ENCODE measurements at regions not wholly inside any gene's neighbourhood (a gene's known extent, or its start where the extent isn't known, plus 50 kb on each side); places are given as distances from the start of the nearest gene placed in this dataset.
"Not testable (repeated sequence)": the region's sequence is repeated elsewhere in the genome, so short reads cannot be mapped to it uniquely, and the experiment has no call there.

DNA sequence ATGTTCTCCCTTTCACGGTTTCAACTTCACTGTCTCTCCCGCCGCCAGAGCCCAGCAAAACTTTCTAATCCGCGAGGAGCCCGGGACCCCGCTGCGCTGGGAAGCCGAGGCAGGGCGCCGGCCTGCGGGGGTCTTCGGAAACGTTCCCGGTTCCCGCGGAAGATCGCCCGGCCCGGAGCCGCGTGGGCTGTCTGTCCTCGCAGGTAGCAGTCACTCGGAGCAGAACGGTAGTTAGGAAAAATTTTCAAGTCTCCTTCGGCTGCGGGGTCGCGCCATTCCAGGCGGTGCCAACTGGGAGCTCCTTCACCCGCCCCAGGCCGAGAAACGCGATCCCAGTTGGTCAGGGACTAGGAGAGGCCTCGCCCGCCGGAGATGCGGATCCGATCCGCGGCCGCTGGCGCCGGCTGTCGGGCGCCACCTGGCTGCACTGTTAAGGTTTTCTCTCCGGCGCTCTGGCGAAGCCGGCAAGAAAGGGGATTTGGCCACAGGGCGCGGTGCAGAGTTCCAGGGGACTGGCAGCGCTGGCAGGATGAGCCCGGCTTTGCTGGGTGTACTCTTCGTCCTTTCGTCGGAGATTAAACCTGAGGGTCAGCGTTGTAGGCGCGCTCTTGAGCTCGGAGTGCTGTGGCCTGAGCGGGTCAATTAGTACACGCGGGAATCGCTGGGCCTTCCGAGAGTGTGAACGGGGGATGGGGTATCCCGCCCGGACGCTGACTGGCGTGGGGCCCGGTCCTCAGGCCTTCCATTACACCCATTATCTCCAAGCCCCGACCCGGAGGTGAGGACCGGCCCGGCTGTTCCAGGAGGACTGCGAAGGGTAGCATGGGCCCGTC, 135.4 kb downstream of the KCNJ12 start:
- H3K4me3 ChIP-seq (ENCODE audit: low read depth, low read length): peak overlapping the region; percentile 45

DNA sequence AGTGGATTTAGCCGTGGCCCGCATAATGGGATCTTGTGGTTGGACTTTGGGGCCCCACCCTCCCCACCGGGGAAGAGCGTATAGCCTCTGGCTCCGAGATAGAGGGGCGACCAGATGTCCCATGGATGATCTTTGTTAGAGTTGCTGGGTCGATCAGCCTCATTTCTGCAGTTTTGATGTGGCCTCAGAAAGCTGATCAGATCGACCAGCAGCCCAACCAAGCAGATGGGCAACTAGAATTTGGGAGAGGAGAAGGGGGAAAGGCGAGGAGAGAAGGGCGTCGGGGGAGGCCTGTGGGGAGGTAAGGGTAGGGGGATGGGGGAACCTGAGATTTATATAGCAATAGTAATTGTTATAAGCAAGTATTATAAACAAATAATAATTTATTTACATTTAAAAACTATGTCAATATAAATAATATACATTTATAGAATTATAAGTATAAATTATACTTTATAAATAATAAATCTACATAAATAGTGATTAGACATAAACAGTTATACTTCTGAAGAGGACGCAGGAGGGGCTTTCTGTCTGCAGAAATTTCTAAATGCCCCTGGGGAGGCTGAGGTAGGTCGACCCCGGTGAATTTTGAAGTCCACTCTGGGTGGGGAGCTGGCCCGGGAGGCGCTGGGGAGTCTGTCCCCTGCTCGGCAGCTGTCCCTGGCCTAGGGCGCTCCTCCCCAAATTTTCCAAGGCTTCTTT, 136.3 kb downstream of the KCNJ12 start:
- H3K4me3 ChIP-seq (ENCODE audit: low read depth, low read length): no peak overlapping the region
- no peak for TF ChIP-seq CTCF (IDR thresholded peaks at IDR 0.05; ENCODE audit: low read depth, low read length)

More for the DNA sequence above, 135.4 kb downstream of the KCNJ12 start:
- peak; percentile 57 for TF ChIP-seq CTCF (IDR thresholded peaks at IDR 0.05; ENCODE audit: low read depth, low read length)

GRCh38 chr17:21513012-21513570, 136.9 kb downstream of the KCNJ12 start:
- peak; percentile 68 for TF ChIP-seq CTCF (IDR thresholded peaks at IDR 0.05; ENCODE audit: low read depth, low read length)
- H3K4me3 ChIP-seq (ENCODE audit: low read depth, low read length): no peak overlapping the region

- H3K4me3 ChIP-seq (ENCODE audit: low read depth, low read length): not testable (repeated sequence)
Observed at GRCh38 chr17:21514567-21514966, 138.4 kb downstream of the KCNJ12 start.

DNA sequence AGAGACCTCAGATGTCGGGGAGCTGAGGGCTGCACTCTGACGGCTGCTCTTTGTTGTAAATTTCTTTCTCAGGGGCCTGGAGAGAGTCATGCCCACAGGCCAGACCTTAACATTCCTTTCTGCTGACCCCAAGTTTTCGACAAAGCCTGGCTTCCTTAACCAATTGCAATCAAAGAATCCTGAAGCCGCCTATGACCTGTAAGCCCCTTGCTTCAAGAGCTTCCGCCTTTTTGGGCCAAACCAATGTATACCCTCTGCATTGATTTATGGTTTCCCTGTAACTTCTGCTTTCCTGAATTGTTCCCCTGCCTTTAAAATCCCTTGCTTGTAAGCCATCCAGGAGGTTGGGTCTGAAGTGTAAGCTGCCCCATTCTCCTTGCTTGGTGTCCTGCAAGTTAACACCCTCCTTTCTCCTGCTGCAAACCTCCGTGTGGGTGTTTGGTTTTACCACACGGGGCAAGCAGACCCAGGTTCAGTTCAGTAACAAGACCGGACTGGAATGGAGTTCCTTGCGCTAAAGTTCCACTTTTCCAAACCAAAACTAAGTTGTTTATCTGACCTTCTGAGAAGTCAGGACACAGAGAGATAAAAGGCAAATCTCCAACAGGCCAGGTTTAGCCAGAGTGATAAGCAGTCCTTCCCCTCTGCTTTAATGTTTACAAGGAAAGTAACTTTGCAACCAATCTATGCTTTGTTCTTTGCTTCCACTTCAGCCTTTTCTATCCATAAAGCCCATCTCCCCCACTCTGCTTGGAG, 141.6 kb downstream of the KCNJ12 start:
- TF ChIP-seq CTCF (IDR thresholded peaks at IDR 0.05; ENCODE audit: low read depth, low read length): no peak
- H3K4me3 ChIP-seq (ENCODE audit: low read depth, low read length): no peak overlapping the region

DNA sequence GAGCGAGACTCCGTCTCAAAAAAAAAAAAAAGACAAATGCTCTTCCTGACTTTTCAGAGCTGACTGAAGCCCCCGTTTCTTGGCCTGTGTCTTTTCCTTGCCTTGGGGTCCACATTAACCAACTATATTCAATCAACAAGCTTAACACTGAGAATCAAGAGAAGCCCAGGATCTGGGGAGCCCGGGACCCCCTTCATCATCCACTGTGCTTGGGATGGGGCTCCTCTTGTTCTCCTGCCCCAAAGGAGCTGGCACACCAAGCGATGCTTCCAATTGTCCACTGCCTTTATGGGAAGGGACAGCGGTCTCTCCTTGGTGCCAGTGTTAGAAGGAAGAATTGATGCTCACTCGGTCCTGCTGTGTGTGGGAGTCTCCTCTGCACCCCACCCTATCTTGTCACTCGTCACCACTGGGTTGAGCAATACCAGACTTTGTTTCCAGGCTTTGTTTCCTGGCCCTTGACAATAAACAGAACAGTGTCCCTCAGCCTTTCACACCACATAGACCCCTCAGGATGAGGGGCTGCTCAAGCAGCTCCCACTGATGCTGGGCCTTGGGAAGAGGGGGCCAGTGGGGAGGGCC, 146.7 kb downstream of the KCNJ12 start:
- H3K4me3 ChIP-seq (ENCODE audit: low read depth, low read length): no peak overlapping the region
- no peak for TF ChIP-seq CTCF (IDR thresholded peaks at IDR 0.05; ENCODE audit: low read depth, low read length)
